Parathyroid adenoma (tissue), 2 donors: ENCODE measurements at regions not wholly inside any gene's neighbourhood (a gene's known extent, or its start where the extent isn't known, plus 50 kb on each side); places are given as distances from the start of the nearest gene placed in this dataset.

Experiments
- H2AFZ ChIP-seq: fragments of 300-600 bp; sonication (generic); one replicate; pipeline ENCODE4 v1.7.0; 2017; ENCODE audit warnings: antibody characterized with exemption, mild to moderate bottlenecking
- H3K27ac ChIP-seq: fragments of 300-600 bp; sonication (generic); one replicate; pipeline ENCODE4 v1.7.0; 2017
- H3K27me3 ChIP-seq: fragments of 300-600 bp; sonication (generic); one replicate; pipeline ENCODE4 v1.7.0; 2017; ENCODE audit warnings: low read length; ENCODE audit not compliant: control insufficient read depth, insufficient read depth
- H3K36me3 ChIP-seq: fragments of 300-600 bp; sonication (generic); one replicate; pipeline ENCODE4 v1.7.0; 2017; ENCODE audit warnings: low read length; ENCODE audit not compliant: control insufficient read depth, insufficient read depth
- H3K4me1 ChIP-seq: fragments of 300-600 bp; sonication (generic); one replicate; pipeline ENCODE4 v1.7.0; 2017; ENCODE audit warnings: control low read depth
- H3K4me2 ChIP-seq: fragments of 300-600 bp; sonication (generic); one replicate; pipeline ENCODE4 v1.7.0; 2017; ENCODE audit warnings: low read length
- H3K4me3 ChIP-seq: fragments of 300-600 bp; sonication (generic); one replicate; pipeline ENCODE4 v1.7.0; 2017; ENCODE audit warnings: low read depth, low read length
- H3K79me2 ChIP-seq: fragments of 300-600 bp; sonication (generic); one replicate; pipeline ENCODE4 v1.7.0; 2017; ENCODE audit warnings: control low read depth
- H3K9ac ChIP-seq: fragments of 300-600 bp; sonication (generic); one replicate; pipeline ENCODE4 v1.7.0; 2017; ENCODE audit warnings: mild to moderate bottlenecking
- H3K9me3 ChIP-seq: fragments of 300-600 bp; sonication (generic); one replicate; pipeline ENCODE4 v1.7.0; 2017; ENCODE audit warnings: low read length; ENCODE audit not compliant: control insufficient read depth
- TF ChIP-seq, protein P1 (sequence below): fragments of 300-600 bp; sonication (generic); IDR thresholded peaks from one replicate; pipeline ENCODE4 v1.7.0; 2017; ENCODE audit warnings: antibody characterized with exemption, mild to moderate bottlenecking
- donor health status: primary hyperparathyroidism.

DNA sequence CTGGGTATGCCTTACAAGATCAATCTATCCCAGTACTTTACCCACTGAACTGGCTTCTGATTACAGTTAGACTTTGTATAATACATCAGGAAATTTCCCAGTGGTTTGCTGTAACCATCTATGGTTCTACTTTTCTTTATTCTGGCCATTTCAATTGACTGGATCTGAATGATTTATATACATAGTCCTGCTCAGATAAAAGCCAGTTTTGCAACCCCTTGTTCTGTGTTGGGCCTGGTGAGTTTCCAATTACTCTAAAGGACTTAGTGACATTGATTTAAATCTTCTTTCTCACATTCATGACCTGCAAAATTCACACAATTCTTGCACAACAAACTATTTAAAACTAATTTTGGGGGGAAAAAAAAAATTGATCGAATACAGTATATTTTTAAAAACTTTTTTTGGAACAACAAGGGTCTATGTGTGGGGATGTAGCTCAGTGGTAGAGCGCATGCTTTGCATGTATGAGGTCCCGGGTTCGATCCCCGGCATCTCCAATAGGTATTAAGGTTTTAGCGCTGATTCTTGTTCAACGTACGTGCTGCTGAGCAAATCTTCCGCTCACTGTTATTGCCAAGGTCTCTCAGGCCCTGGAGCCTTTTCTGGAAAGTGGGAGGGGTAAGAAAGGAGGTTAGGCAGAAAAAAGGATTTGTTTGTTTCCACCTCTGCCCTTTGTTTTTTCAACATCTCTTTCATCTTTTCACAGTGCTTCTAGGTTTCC is 117.5 kb downstream of the GPX5 start:
- no peak overlapping the region for H3K4me2 ChIP-seq
- H3K27ac ChIP-seq: no peak overlapping the region
- H2AFZ ChIP-seq: no peak overlapping the region
- H3K4me3 ChIP-seq: no peak overlapping the region
- H3K79me2 ChIP-seq: no peaks in the 10 kb centered on the region
- H3K4me1 ChIP-seq: no peaks in the 10 kb centered on the region
- H3K27me3 ChIP-seq: no peaks in the 10 kb centered on the region
- H3K9me3 ChIP-seq: no peaks in the 10 kb centered on the region
- TF ChIP-seq, protein P1, sequence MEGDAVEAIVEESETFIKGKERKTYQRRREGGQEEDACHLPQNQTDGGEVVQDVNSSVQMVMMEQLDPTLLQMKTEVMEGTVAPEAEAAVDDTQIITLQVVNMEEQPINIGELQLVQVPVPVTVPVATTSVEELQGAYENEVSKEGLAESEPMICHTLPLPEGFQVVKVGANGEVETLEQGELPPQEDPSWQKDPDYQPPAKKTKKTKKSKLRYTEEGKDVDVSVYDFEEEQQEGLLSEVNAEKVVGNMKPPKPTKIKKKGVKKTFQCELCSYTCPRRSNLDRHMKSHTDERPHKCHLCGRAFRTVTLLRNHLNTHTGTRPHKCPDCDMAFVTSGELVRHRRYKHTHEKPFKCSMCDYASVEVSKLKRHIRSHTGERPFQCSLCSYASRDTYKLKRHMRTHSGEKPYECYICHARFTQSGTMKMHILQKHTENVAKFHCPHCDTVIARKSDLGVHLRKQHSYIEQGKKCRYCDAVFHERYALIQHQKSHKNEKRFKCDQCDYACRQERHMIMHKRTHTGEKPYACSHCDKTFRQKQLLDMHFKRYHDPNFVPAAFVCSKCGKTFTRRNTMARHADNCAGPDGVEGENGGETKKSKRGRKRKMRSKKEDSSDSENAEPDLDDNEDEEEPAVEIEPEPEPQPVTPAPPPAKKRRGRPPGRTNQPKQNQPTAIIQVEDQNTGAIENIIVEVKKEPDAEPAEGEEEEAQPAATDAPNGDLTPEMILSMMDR: no peak
- no peaks in the 10 kb centered on the region for H3K36me3 ChIP-seq
- no peak overlapping the region for H3K9ac ChIP-seq

GRCh38 chr6:28646650-28647049 is 121.0 kb downstream of the GPX5 start:
- Histone ChIP-seq H3K4me2 (no peak overlapping the region), H2AFZ (no peak overlapping the region), H3K27ac (no peak overlapping the region), H3K36me3 (no peaks in the 10 kb centered on the region), H3K9me3 (no peaks in the 10 kb centered on the region), H3K9ac (no peak overlapping the region), H3K27me3 (no peaks in the 10 kb centered on the region), H3K4me3 (no peak overlapping the region), H3K79me2 (no peaks in the 10 kb centered on the region), H3K4me1 (no peaks in the 10 kb centered on the region)
- TF ChIP-seq, protein P1: no peak

DNA sequence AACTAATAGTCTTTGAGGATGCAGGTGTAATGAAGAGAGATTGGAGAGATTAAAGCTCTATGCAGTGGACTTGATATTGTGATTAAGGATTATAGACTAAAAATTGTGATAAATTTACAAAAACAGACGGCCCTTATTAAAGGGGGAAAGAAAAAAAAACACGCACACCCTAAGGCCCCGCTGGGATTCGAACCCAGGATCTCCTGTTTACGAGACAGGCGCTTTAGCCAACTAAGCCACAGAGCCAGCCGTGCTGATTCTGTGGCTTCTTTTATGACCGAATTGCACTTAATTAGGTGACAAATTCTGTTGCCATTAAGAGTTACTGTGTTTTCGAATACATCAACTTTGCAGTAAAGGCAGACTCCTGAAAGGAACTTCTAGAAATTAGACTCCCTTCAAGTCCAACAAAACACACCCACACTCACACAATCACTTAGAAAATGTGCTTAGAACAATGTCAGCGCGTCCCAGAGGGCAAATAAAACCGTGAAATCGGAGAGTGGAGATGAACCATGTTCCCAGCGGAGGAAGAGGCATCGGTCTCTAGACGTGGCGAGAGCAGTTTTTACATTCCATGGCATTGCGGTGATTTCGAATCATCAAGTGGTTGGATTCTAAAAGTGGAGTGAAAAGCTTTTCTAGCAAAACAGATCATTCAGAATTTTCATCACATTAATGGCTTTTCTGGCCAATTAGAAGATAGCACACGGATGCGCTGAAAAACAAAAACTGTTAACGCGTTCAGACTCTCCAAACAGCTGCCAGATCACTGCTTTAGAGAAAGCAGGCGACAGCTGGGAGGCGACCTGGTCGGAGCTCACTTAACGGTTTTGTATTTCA is 122.6 kb downstream of the GPX5 start:
- Histone ChIP-seq H3K79me2 (no peaks in the 10 kb centered on the region), H3K9ac (no peak overlapping the region), H3K9me3 (no peaks in the 10 kb centered on the region), H3K4me1 (no peaks in the 10 kb centered on the region), H3K4me3 (no peak overlapping the region), H2AFZ (peak overlapping the region; percentile 42), H3K36me3 (no peaks in the 10 kb centered on the region), H3K27me3 (no peaks in the 10 kb centered on the region), H3K4me2 (no peak overlapping the region), H3K27ac (no peak overlapping the region)
- TF ChIP-seq, protein P1: no peak

DNA sequence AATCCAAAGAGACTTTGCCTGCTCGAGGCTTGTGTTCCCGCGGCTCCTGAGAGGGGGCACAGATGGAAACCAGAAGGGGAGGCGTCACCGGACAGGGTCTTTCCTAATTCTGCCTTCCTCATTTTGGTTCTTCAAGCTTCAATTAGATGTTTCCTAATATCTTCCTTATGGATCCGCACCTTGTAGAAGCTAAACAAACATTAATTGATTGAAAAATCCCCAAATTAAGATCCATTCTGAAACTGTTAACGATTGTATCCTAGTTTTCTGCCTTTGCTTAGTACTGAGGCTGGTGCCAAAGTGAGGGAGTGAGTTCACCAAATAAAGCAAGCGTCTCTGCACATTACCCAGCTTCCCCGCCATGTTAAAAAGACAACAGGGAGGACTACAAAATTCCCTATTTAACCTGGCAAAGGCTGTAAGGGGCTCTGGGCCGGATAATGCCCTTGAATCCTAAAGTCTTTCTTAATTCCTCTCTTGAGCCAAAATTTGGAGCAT is 123.2 kb downstream of the GPX5 start:
- no peaks in the 10 kb centered on the region for H3K27me3 ChIP-seq

More for the DNA sequence above, 123.2 kb downstream of the GPX5 start:
- Histone ChIP-seq H2AFZ (peak overlapping the region; percentile 42), H3K4me1 (no peaks in the 10 kb centered on the region), H3K4me2 (no peak overlapping the region), H3K9me3 (no peaks in the 10 kb centered on the region), H3K36me3 (no peaks in the 10 kb centered on the region), H3K4me3 (no peak overlapping the region), H3K27ac (no peak overlapping the region), H3K79me2 (no peaks in the 10 kb centered on the region), H3K9ac (no peak overlapping the region)
- TF ChIP-seq, protein P1: no peak
